Breast epithelium (tissue), 4 donors: ENCODE measurements at regions not wholly inside any gene's neighbourhood (a gene's known extent, or its start where the extent isn't known, plus 50 kb on each side); places are given as distances from the start of the nearest gene placed in this dataset.
"Not testable (repeated sequence)": the region's sequence is repeated elsewhere in the genome, so short reads cannot be mapped to it uniquely, and the experiment has no call there.

Experiments used
- DNase-seq, 2 donors: peaks; one replicate each; pipeline ENCODE4 v3.0.0-alpha.2; 2019; ENCODE audit warnings: low spot score in 2 of 2
- H3K27ac ChIP-seq, 2 donors: fragments of 200-600 bp; sonication (generic) in 1 of 2; one replicate each; pipeline ENCODE4 v1.5.1; 2016 to 2019; ENCODE audit warnings: mild to moderate bottlenecking in 1 of 2
- H3K27me3 ChIP-seq, 2 donors: fragments of 200-600 bp; sonication (generic) in 1 of 2; one replicate each; pipeline versions ENCODE4 v1.5.1 to v1.6.0; 2017 to 2019; ENCODE audit warnings: control low read depth in 1 of 2, mild to moderate bottlenecking in 1 of 2
- H3K36me3 ChIP-seq: fragments of 200-600 bp; one replicate; pipeline ENCODE4 v1.5.1; 2019
- H3K4me1 ChIP-seq, 2 donors: fragments of 200-600 bp; sonication (generic); one replicate each; pipeline ENCODE4 v1.5.1; 2016 to 2019; ENCODE audit warnings: control low read depth in 1 of 2
- H3K4me3 ChIP-seq, 3 donors: fragments of 200-600 bp; sonication (generic); 1 replicate in 2 of 3; 2 replicates in 1 of 3; pipeline ENCODE4 v1.5.1; 2016 to 2019; ENCODE audit warnings: mild to moderate bottlenecking in 3 of 3, moderate library complexity in 2 of 3
- H3K9me3 ChIP-seq, 2 donors: fragments of 200-600 bp; sonication (generic) in 1 of 2; one replicate each; pipeline ENCODE4 v1.5.1; 2016 to 2019; ENCODE audit warnings: control low read depth in 1 of 2
- CTCF ChIP-seq, 3 donors: fragments of 450-650 bp; IDR thresholded peaks; one replicate each; pipeline ENCODE4 v1.5.1; 2016 to 2017; ENCODE audit warnings: antibody characterized with exemption in 3 of 3, mild to moderate bottlenecking in 3 of 3, moderate library complexity in 3 of 3
- POLR2A ChIP-seq: fragments of 450-650 bp; IDR thresholded peaks from one replicate; pipeline ENCODE4 v1.6.1; 2016; ENCODE audit warnings: antibody characterized with exemption, mild to moderate bottlenecking, moderate library complexity
- POLR2AphosphoS5 ChIP-seq, 3 donors: sonication (generic); formaldehyde crosslinking; IDR thresholded peaks; one replicate each; pipeline ENCODE4 v1.6.1; 2017; ENCODE audit warnings: antibody characterized with exemption in 3 of 3
- intact Hi-C: fragments of 100-400 bp; cut with DNase I; formaldehyde crosslinking; loops from one replicate; pipeline ENCODE4 v1.15.1; 2023; ENCODE audit warnings: low total_unique reads

DNA sequence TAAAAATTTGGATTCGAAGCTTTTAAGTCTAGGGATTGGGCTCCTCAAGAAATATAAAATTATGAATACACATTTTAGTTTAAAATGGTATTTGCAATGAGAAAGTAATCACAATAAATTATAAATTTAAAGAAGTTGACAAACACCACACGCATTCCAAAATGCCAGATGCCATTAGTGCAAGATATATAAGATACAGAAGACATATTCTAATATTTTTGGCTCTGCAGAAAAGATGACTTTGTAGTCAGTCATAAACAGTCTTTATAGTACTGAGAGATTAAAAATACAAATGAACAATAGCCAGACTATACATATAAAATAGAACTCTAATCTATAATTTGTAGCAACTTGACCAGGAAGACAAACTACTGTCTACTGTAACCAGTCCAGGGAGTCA, 309.0 kb upstream of the PABPC4L start:
- intact Hi-C loops: no loop called here
- no peak overlapping the region for H3K4me3 ChIP-seq
- DNase-seq: no peak
- H3K36me3 ChIP-seq: no peaks in the 10 kb centered on the region
- H3K4me1 ChIP-seq: no peaks in the 10 kb centered on the region
- H3K27ac ChIP-seq: no peak overlapping the region
- TF ChIP-seq POLR2A: no peak
- no peak for TF ChIP-seq CTCF (IDR thresholded peaks at IDR 0.05)
- H3K9me3 ChIP-seq: no peaks in the 10 kb centered on the region
- H3K27me3 ChIP-seq: no peaks in the 10 kb centered on the region

DNA sequence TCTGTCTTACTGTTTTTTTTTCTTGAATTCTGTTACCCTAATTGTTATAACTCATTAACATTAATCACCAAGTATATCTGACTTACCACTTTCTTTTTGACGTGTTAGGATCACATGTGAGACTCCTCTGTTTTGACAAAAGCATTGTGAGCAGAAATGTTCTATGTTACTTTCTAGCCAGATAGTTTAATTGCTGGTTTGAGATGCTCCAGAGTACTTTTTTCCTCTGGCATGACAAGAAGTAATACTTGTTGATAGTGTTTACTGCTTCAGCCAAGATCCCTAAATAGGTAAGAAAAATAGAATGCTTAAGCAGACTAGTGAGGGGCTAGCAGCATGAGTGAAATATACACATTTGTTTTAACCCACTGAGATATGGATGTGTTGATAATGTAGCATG, 303.9 kb upstream of the PABPC4L start:
- intact Hi-C loops: no loop called here
- H3K27ac ChIP-seq: no peak overlapping the region

GRCh38 chr4:134501973-134502643, 300.5 kb upstream of the PABPC4L start:
- TF ChIP-seq POLR2AphosphoS5 (IDR thresholded peaks at IDR 0.05): no peak
- TF ChIP-seq CTCF (IDR thresholded peaks at IDR 0.05): no peak
- no peak for TF ChIP-seq POLR2A
- intact Hi-C loops: no loop called here
- Histone ChIP-seq H3K4me3 (no peak overlapping the region), H3K9me3 (no peaks in the 10 kb centered on the region), H3K27me3 (no peaks in the 10 kb centered on the region), H3K4me1 (no peaks in the 10 kb centered on the region), H3K36me3 (no peaks in the 10 kb centered on the region), H3K27ac (no peak overlapping the region)
- no peak for DNase-seq

More for the DNA sequence above, 303.9 kb upstream of the PABPC4L start:
- DNase-seq: no peak
- H3K9me3 ChIP-seq: no peaks in the 10 kb centered on the region
- no peaks in the 10 kb centered on the region for H3K36me3 ChIP-seq
- no peaks in the 10 kb centered on the region for H3K4me1 ChIP-seq
- no peak for TF ChIP-seq POLR2A
- no peak for TF ChIP-seq CTCF (IDR thresholded peaks at IDR 0.05)
- no peak for TF ChIP-seq POLR2AphosphoS5 (IDR thresholded peaks at IDR 0.05)
- H3K27me3 ChIP-seq: no peaks in the 10 kb centered on the region
- no peak overlapping the region for H3K4me3 ChIP-seq

GRCh38 chr4:134501488-134501887, 299.9 kb upstream of the PABPC4L start:
- H3K27me3 ChIP-seq, H3K4me3 ChIP-seq, H3K9me3 ChIP-seq, H3K36me3 ChIP-seq, H3K4me1 ChIP-seq, DNase-seq, intact Hi-C loops, H3K27ac ChIP-seq: not testable (repeated sequence)

GRCh38 chr4:134499074-134499473, 297.5 kb upstream of the PABPC4L start:
- no peaks in the 10 kb centered on the region for H3K9me3 ChIP-seq
- intact Hi-C loops: no loop called here
- H3K4me3 ChIP-seq: no peak overlapping the region
- H3K27ac ChIP-seq: no peak overlapping the region
- TF ChIP-seq POLR2AphosphoS5 (IDR thresholded peaks at IDR 0.05): no peak
- no peak for TF ChIP-seq CTCF (IDR thresholded peaks at IDR 0.05)
- no peak for TF ChIP-seq POLR2A
- DNase-seq: no peak
- no peaks in the 10 kb centered on the region for H3K36me3 ChIP-seq
- H3K4me1 ChIP-seq: no peaks in the 10 kb centered on the region
- H3K27me3 ChIP-seq: no peaks in the 10 kb centered on the region

DNA sequence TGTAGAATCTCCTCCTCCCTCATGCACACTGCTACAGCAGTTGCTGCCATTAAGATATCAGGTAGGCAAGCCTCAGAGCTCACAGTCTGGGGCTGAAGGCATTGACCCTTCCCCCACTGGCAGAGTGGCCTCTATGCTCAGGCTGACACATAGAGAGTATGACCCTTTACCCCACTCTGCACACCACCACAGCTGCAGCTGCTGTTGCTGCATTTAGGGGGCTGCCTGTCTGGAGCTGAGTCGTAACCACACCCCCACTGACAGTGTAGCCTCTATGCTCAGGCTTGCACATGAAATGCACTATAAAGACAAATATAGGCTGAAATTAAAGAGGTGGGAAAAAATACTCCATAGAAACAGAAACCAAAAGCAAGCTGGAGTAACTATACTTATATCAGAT, 289.3 kb upstream of the PABPC4L start:
- DNase-seq: no peak
- TF ChIP-seq CTCF (IDR thresholded peaks at IDR 0.05) (no peak), POLR2A (no peak), POLR2AphosphoS5 (IDR thresholded peaks at IDR 0.05) (no peak)
- Histone ChIP-seq H3K4me1 (no peaks in the 10 kb centered on the region), H3K4me3 (no peak overlapping the region), H3K27me3 (no peaks in the 10 kb centered on the region), H3K27ac (no peak overlapping the region), H3K9me3 (no peaks in the 10 kb centered on the region), H3K36me3 (no peaks in the 10 kb centered on the region)
- intact Hi-C loops: loop anchor here (2.0 kb wide), 1 partner anchor 34 kb away; no protein-coding TSS in a partner anchor

DNA sequence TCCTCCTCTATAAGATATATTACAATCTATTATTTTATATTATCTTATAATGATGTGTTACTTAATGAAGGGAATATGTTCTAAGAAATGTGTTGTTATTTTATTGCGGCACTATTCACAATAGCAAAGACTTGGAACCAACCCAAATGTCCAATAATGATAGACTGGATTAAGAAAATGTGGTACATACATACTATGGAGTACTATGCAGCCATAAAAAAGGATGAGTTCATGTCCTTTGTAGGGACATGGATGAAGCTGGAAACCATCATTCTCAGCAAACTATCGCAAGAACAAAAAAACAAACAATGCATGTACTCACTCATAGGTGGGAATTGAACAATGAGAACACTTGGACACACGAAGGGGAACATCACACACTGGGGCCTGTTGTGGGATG, 281.9 kb upstream of the PABPC4L start:
- peaks cover 0 to 14% of the 10 kb centered on the region in 2 donors for H3K9me3 ChIP-seq
- DNase-seq, H3K4me1 ChIP-seq, H3K36me3 ChIP-seq, H3K27me3 ChIP-seq, intact Hi-C loops, H3K27ac ChIP-seq, H3K4me3 ChIP-seq: not testable (repeated sequence)
